ENCODE measurements at regions not wholly inside any gene's neighbourhood (a gene's known extent, or its start where the extent isn't known, plus 50 kb on each side); places are given as distances from the start of the nearest gene placed in this dataset.

DNA sequence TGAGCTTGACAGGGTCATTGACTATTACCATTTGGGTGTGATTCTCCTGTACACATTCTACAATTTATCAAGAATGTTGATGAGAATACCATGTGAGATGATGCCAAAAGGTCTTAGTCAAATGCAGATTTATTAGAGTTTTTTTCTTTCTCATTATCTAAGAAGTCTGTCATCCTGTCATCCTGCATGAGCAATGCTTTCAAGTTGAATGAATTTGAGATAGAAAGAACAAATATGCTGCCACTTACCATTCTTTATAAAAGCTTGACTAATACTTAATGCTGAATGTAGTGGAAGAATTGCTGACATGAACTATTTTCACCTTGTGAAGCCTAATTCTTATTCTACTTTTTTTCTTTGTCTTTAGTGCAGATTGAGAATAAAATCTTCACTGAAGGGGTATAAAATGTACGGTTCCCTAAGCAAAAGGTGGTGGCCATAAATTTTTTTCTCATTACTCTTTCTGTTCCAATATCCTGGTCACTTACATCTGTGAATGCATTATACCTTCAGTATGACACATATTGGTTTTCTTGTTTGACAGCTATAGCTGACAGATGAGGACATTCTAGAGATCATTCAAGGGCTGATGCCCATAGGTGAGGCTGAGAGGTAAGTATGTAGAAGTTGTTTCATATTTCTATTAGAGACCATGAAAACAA lies 1434.7 kb downstream of the SLITRK1 start:
- DNase-seq (no peak), ATAC-seq (ENCODE audit: low read depth) (no peak)
- Mint-ChIP-seq H3K4me3 (no peak overlapping the region), H3K4me1 (no peaks in the 10 kb centered on the region), H3K27ac (no peak overlapping the region), H3K9me3 (no peaks in the 10 kb centered on the region), H3K36me3 (ENCODE audit: low read depth) (no peaks in the 10 kb centered on the region), H3K27me3 (no peaks in the 10 kb centered on the region)
- ChIA-PET POLR2A (no interaction called here), CTCF (no interaction called here)
- TF ChIP-seq CTCF (IDR thresholded peaks at IDR 0.05): no peak
- intact Hi-C loops (cut with micrococcal nuclease): no loop called here

- POLR2A ChIA-PET: no interaction called here
- peaks cover 3% of the 10 kb centered on the region for H3K9me3 Mint-ChIP-seq
- CTCF ChIA-PET: no interaction called here
- H3K4me3 Mint-ChIP-seq: no peak overlapping the region
- H3K27me3 Mint-ChIP-seq: no peaks in the 10 kb centered on the region
- H3K27ac Mint-ChIP-seq: no peak overlapping the region
- H3K4me1 Mint-ChIP-seq: no peaks in the 10 kb centered on the region
- ATAC-seq (ENCODE audit: low read depth) (no peak), DNase-seq (no peak)
- no peaks in the 10 kb centered on the region for H3K36me3 Mint-ChIP-seq (ENCODE audit: low read depth)
- intact Hi-C loops (cut with micrococcal nuclease): no loop called here
- TF ChIP-seq CTCF (IDR thresholded peaks at IDR 0.05): no peak
These were observed 1442.9 kb downstream of the SLITRK1 start for GRCh38 chr13:82439159-82439904.

DNA sequence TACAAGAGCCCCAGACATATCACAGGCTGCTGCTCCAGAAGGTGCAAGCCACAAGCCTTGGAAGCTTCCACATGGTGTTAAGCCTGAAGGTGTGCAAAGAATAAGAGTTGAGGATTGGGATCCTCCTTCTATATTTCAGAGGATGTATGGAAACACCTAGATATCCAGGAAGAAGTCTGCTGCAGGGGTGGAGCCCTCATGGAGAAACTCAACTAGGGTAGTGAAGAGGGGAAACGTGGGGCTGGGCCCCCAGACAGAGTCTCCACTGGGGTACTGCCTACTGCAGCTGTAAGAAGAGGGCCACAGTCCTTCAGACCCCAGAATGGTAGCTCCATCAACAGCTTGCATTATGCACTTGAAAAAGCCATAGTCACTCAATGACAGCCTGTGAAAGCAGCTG lies 1444.0 kb downstream of the SLITRK1 start:
- intact Hi-C loops (cut with micrococcal nuclease): no loop called here
- Mint-ChIP-seq H3K36me3 (ENCODE audit: low read depth) (no peaks in the 10 kb centered on the region), H3K4me3 (no peak overlapping the region), H3K4me1 (no peaks in the 10 kb centered on the region), H3K27ac (no peak overlapping the region), H3K27me3 (no peaks in the 10 kb centered on the region), H3K9me3 (peaks cover 3% of the 10 kb centered on the region)
- ChIA-PET CTCF (no interaction called here), POLR2A (no interaction called here)
- TF ChIP-seq CTCF (IDR thresholded peaks at IDR 0.05): no peak
- DNase-seq: no peak
- ATAC-seq (ENCODE audit: low read depth): no peak

DNA sequence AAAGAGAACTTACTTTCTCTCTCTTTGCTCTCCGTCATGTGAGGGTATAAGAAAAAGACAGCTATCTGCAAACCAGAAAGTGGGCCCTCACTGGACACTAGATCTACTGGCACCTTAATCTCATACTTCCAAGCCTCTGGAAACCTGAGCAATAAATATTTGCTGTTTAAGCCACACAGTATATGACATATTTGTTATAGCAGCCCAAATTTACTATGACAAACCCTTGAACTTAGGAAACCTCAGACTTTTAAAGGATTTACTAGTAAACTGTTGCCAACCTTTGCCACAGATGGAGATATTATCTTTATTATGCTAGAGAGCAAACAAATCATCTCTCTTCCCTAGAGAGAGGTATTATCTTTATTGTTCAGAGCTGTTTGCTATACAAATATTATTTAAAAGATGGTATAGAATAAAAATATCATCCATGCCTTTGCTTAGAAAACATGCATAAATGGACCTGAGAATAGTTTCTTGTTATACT lies 1446.1 kb downstream of the SLITRK1 start:
- ChIA-PET CTCF (no interaction called here), POLR2A (no interaction called here)
- H3K9me3 Mint-ChIP-seq: peaks cover 7% of the 10 kb centered on the region
- no peak for DNase-seq
- no peaks in the 10 kb centered on the region for H3K27me3 Mint-ChIP-seq
- ATAC-seq (ENCODE audit: low read depth): no peak
- no peaks in the 10 kb centered on the region for H3K4me1 Mint-ChIP-seq
- H3K4me3 Mint-ChIP-seq: no peak overlapping the region
- intact Hi-C loops (cut with micrococcal nuclease): no loop called here
- no peak for TF ChIP-seq CTCF (IDR thresholded peaks at IDR 0.05)
- no peaks in the 10 kb centered on the region for H3K36me3 Mint-ChIP-seq (ENCODE audit: low read depth)
- no peak overlapping the region for H3K27ac Mint-ChIP-seq

GRCh38 chr13:82432949-82433348 lies 1449.3 kb downstream of the SLITRK1 start:
- ChIA-PET CTCF (no interaction called here), POLR2A (no interaction called here)
- DNase-seq (no peak), ATAC-seq (ENCODE audit: low read depth) (no peak)
- intact Hi-C loops (cut with micrococcal nuclease): no loop called here
- Mint-ChIP-seq H3K27me3 (no peaks in the 10 kb centered on the region), H3K27ac (no peak overlapping the region), H3K4me3 (no peak overlapping the region), H3K36me3 (ENCODE audit: low read depth) (no peaks in the 10 kb centered on the region), H3K9me3 (peaks cover 6% of the 10 kb centered on the region), H3K4me1 (no peaks in the 10 kb centered on the region)
- no peak for TF ChIP-seq CTCF (IDR thresholded peaks at IDR 0.05)
